ENCODE measurements at regions not wholly inside any gene's neighbourhood (a gene's known extent, or its start where the extent isn't known, plus 50 kb on each side); places are given as distances from the start of the nearest gene placed in this dataset.

GRCh38 chr12:90829044-90829443 lies 125.9 kb downstream of the CCER1 start:
- TF ChIP-seq POLR2A (IDR thresholded peaks at IDR 0.05; ENCODE audit: low read depth, low read length) (no peak), TAF1 (IDR thresholded peaks at IDR 0.05; ENCODE audit: borderline replicate concordance, low read depth, low read length) (no peak), POLR2AphosphoS5 (IDR thresholded peaks at IDR 0.05; ENCODE audit: low read depth, low read length) (no peak)
